ENCODE measurements at regions not wholly inside any gene's neighbourhood (a gene's known extent, or its start where the extent isn't known, plus 50 kb on each side); places are given as distances from the start of the nearest gene placed in this dataset.

- no peak for TF ChIP-seq CTCF (IDR thresholded peaks at IDR 0.05)
- ATAC-seq (no peak), FAIRE-seq (no peak), DNase-seq (no peak)
- Histone ChIP-seq H3K9me3 (no peaks in the 10 kb centered on the region), H3K27ac (no peak overlapping the region), H3K4me1 (peaks cover 0 to 11% (median 7%) of the 10 kb centered on the region in 3 donors), H3K4me3 (no peak overlapping the region), H3K36me3 (no peaks in the 10 kb centered on the region), H3K27me3 (no peaks in the 10 kb centered on the region)
- intact Hi-C loops (cut with DNase I), result no loop called here
- 78 to 80% methylated on average over 8 of the region's 8 CpGs for WGBS, 2 donors
Observed at GRCh38 chr5:56515011-56515410, 281.9 kb upstream of the ANKRD55 start.

GRCh38 chr5:56514245-56514644 is 281.1 kb upstream of the ANKRD55 start:
- no peak overlapping the region for H3K27ac ChIP-seq
- no peaks in the 10 kb centered on the region for H3K9me3 ChIP-seq
- ATAC-seq (peak; percentile 29 to 79 (median 60)), FAIRE-seq (no peak), DNase-seq (no peak)
- no peak for TF ChIP-seq CTCF (IDR thresholded peaks at IDR 0.05)
- H3K4me3 ChIP-seq, result no peak overlapping the region
- 56 to 61% methylated on average over 4 of the region's 4 CpGs for WGBS, 2 donors
- H3K27me3 ChIP-seq, result no peaks in the 10 kb centered on the region
- intact Hi-C loops (cut with DNase I), result no loop called here
- no peaks in the 10 kb centered on the region for H3K36me3 ChIP-seq
- H3K4me1 ChIP-seq, result peaks cover 0 to 11% (median 7%) of the 10 kb centered on the region in 3 donors

- Histone ChIP-seq H3K4me1 (peaks cover 0 to 11% (median 7%) of the 10 kb centered on the region in 3 donors), H3K27me3 (no peaks in the 10 kb centered on the region), H3K4me3 (no peak overlapping the region), H3K27ac (no peak overlapping the region), H3K36me3 (no peaks in the 10 kb centered on the region), H3K9me3 (no peaks in the 10 kb centered on the region)
- intact Hi-C loops (cut with DNase I), result no loop called here
- TF ChIP-seq CTCF (IDR thresholded peaks at IDR 0.05), result no peak
- 0% methylated on average over 1 of the region's 1 CpG for WGBS, 2 donors
- ATAC-seq, result no peak
- DNase-seq, result no peak
- no peak for FAIRE-seq
Observed at GRCh38 chr5:56513141-56513540, 280.0 kb upstream of the ANKRD55 start.

GRCh38 chr5:56512313-56512996 is 279.3 kb upstream of the ANKRD55 start:
- intact Hi-C loops (cut with DNase I), result no loop called here

More at GRCh38 chr5:56512313-56512996, 279.3 kb upstream of the ANKRD55 start:
- no peaks in the 10 kb centered on the region for H3K9me3 ChIP-seq
- no peak overlapping the region for H3K4me3 ChIP-seq
- DNase-seq (no peak), FAIRE-seq (no peak), ATAC-seq (peak in 2 of 4 donors; percentile 10 to 23)
- no peaks in the 10 kb centered on the region for H3K27me3 ChIP-seq
- WGBS, 2 donors, result 74% methylated on average over 6 of the region's 6 CpGs
- TF ChIP-seq CTCF (IDR thresholded peaks at IDR 0.05), result no peak
- H3K36me3 ChIP-seq, result no peaks in the 10 kb centered on the region
- no peak overlapping the region for H3K27ac ChIP-seq
- H3K4me1 ChIP-seq, result peaks cover 0 to 11% (median 10%) of the 10 kb centered on the region in 3 donors
